ENCODE measurements at regions not wholly inside any gene's neighbourhood (a gene's known extent, or its start where the extent isn't known, plus 50 kb on each side); places are given as distances from the start of the nearest gene placed in this dataset.

- intact Hi-C loops (cut with micrococcal nuclease), result no loop called here
Measured at GRCh38 chr2:42851740-42852250, 59.4 kb upstream of the HAAO start.

DNA sequence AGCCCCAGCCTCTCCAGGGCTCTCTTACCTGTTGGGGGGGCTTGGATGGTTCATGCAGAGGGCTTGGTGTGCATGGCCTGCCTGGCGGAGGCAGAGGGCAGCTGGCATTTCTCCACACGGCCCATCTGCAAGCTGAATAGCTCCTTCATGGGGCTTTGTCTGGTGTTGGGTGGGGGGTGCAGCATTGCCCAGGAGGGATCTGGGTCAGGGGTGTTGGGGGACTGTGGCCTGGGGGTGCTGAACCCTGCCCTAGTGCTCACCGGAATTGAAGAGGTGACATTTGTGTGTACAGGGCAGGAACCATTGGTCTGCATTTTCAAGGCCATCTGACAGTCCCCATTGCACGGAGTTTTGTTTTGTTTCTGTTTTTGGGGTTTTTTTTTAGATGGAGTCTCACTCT is 58.8 kb upstream of the HAAO start:
- intact Hi-C loops (cut with micrococcal nuclease), result no loop called here

DNA sequence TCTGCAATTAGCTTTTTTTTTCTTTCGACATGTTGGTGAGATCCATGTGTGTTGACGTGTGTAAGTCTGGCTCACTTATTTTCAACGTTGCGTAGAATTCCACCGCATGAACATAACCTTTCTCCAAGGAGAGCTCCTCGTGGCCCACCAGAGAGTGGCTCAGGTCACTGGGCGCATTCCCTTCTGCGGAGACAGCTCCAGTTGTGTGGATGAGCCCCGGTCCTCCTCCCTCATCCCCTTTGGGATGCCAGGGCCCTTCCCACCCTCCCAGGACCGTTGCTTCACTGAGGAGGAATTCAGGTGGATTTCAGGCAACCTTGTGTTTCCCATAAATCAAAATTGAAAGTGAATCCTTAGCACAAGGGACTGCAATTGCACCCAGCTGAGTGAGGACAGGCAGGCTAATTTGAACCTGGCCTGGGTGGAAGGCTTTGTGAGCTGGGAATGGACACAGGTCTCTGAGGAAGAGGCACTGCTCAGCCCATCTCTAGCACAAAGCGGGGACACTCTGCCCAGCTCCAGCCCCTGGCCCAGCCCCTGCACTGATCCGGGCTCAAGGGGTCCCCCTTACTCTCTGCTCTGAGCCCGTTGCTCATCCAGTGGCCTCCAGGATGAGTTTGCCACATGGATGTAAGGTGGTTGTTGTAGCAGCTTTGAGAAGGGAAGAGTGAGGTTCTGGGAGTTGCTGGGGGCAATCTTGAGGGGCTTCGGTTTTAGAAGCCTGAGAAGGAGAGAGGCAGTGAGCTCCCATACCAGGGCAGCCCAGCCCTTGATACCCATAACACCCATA is 57.8 kb upstream of the HAAO start:
- intact Hi-C loops (cut with micrococcal nuclease), result no loop called here

- intact Hi-C loops (cut with micrococcal nuclease), result no loop called here
Measured at GRCh38 chr2:42849311-42849710, 56.9 kb upstream of the HAAO start.

GRCh38 chr2:42848726-42849290 is 56.4 kb upstream of the HAAO start:
- intact Hi-C loops (cut with micrococcal nuclease), result no loop called here

GRCh38 chr2:42848265-42848664 is 55.9 kb upstream of the HAAO start:
- intact Hi-C loops (cut with micrococcal nuclease), result no loop called here

DNA sequence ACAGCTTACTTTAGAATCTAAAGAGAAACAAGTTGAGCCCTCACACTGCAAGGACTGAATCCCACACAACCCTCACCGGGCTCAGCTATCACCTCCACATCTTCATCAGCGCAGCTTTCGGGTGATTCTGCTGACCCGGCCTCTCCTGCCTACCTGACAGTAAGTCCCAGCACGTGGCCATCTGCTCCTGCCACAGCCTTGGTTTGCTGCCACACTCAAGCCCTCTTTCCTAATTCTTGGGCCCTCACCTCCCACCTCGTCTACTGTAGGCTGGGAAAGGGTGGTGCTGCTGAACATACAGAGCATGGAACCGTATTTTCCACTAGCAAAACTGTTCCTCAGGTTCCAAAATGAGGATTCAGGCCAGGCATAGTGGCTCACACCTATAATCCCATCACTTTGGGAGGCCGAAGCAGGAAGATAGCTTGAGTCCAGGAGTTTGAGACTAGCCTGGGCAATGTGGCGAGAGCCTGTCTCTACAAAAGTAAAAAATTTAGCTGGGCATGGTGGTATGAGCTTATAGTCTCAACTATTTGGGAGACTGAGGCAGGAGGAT is 55.3 kb upstream of the HAAO start:
- intact Hi-C loops (cut with micrococcal nuclease), result no loop called here

- intact Hi-C loops (cut with micrococcal nuclease), result no loop called here
Measured at GRCh38 chr2:42846932-42847595, 54.7 kb upstream of the HAAO start.

DNA sequence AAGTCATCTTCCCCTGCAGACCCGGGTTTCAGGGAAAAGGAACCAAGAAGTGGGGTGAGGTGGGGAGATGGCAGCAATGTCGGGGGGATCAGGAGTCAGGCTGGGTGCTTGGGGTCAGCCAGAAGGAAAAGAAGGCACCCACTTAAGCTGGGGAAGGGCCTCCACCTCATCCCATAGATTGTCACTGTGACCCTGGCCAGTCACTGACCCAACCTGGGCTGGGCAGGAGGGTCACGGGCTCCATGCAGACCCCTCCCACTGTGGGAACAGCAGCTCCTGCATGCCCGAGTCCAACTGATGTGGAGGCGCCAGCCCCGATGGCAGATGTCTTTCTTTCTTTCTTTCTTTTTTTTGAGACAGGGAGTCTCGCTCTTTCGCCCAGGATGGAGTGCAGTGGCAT is 53.6 kb upstream of the HAAO start:
- intact Hi-C loops (cut with micrococcal nuclease), result no loop called here

DNA sequence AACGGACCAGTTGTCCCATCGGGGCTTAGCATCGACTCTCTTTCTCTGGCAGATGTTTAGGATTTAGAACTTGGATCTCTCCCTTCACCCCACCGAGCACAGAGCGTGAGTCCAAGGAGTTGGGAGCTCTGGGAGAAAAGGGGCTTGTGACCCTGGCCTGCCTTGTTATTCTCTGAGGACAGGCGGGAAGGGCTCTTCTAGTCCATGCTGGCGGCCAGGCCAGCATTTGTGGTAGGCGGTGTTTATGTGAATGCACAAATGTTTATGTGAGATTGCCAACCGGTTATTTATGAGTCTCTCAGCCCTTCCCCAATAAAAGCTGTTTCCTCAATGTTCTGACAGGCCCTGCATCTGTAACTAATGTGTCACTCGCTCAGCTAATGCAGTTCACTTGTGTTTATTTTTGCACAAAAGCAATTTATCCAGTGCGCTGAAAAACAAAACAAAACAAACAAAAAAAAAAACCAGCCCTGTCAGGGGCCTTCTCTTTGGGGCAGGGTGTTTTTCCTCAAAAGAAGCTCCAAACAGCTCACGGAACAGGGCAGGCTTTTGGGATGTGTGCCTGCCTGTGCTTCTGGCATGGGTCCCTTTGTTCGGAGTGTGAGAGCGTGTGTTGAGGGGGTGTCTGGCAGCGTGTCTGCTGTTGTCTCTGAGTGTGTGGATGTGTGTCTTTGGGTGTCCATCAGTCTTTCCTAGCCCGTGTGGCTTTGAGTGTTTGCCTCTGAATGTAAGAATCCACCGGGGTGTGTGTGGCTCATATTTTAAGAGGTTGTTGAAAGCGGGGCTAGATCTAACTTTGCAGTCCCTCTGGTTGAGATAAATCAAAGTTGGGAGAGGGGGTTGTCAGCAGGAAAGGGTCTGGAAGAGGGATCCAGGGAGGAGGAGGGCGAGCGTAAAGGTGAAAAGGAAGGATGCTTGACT is 52.8 kb upstream of the HAAO start:
- intact Hi-C loops (cut with micrococcal nuclease), result no loop called here

DNA sequence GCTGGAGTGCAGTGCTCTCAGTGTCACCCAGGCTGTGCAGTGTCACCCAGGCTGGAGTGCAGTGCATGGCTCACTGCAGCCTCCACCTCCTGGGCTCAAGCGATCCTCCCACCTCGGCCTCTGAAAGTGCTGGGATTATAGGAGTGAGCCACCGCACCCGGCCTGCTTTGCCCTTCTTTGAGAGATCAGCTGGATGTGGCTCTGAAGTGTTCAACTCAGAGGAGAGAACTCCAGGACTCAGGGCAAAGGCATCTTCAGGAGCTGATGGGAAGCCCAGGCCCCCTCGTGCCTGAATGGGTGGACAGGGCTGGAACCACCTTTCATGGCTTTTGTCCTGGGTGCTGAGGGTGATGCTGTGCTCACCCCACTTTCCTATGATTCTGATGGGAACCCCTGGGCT is 52.0 kb upstream of the HAAO start:
- intact Hi-C loops (cut with micrococcal nuclease), result no loop called here

GRCh38 chr2:42843611-42844010 is 51.2 kb upstream of the HAAO start:
- intact Hi-C loops (cut with micrococcal nuclease), result no loop called here

GRCh38 chr2:42843131-42843530 is 50.7 kb upstream of the HAAO start:
- intact Hi-C loops (cut with micrococcal nuclease), result no loop called here

DNA sequence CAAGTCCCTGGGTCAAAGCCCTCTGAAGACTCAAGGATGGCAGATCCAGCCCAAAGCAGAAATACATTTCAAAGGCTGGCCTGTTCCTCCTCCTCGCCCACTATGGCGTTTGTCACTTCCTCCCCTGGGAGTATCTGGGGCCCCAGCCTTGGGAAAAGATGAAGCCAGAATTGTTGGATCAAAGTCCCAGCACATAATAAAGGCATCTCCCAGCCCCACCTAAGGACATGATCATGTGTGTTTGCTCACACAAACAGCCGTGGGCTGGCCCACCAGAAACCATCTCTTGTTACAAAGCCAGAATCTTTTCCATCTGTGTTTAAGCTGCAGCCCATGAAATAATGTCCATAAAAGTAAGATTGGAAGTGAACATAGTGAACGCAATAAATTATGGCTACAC is 50.1 kb upstream of the HAAO start:
- intact Hi-C loops (cut with micrococcal nuclease), result no loop called here

Measured in T-helper 2 cell treated with Interferon-gamma antibody and Interleukin-4, amounts not matched to agents 100 ng/mL and 5 ng/mL, for 36 hours (primary cell).